ENCODE measurements at regions not wholly inside any gene's neighbourhood (a gene's known extent, or its start where the extent isn't known, plus 50 kb on each side); places are given as distances from the start of the nearest gene placed in this dataset.

DNA sequence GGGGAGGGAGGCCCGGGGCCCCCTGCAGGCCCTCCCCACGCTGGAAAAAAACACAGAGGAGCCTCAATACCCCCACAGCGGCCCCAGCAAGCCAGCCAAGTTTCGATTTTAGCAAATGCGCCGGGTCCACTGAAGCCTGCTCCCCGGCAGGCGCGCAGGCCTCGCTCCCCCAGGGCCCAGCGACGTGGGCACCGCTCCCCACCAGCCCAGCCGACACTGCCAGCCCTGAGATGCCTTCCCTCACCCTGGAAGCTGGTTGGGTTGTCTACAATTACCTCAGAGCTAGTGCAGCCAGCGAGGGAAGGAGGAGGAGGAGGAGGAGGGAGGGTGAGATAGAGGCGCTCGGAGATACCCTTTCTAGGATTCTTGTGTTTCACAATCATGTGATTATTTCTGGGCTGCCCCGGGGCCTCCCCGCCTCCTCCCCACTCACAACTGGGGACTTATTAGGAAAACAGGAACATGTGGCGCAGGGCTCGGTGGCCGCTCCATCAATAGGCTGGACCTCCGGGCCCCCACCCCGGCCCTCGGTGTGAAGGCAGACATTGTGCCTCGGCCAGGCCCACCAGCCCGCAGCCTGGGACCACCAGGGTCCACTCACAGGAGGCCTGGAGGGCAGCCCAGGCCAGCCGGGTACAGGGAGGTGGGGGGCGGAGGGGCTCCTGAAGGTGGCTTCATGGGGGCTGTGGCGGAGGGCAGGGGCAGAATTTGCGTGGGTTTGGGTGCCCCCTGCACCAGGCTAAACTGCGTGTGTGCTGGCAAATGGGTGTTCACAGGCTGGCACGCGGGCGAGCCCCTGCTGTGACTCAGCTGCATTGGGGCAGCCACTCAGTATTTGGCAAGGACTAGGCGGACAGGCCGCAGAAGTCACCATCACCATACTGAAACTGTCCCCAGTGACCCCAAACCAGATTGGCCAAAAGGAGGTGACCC, 109.9 kb downstream of the NCOR2 start:
- DNase-seq, result no peak

DNA sequence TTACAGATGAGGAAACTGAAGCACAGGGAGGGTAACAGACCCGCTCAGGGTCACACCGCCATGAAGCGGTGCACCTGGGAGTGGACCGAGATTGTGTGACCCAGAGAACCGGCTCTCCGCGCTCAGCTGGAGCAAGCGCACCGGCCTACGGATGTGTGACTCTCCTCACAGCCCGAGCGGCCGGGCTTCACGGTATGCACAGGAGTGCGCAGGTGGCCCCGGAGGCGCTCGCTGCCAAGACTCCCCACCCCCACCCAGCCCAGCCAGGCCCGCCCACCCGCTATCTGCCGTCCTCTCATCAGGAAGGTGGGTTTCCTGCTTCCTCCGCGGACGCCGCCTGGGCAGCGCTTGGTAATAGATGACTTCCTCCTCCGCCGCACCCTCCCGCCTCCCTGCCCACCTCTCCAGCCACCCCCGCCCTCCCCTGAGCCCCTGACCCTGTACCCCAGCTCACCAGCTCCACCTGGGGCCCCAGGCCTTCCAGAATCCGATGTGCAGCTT, 110.7 kb downstream of the NCOR2 start:
- DNase-seq, result no peak

DNA sequence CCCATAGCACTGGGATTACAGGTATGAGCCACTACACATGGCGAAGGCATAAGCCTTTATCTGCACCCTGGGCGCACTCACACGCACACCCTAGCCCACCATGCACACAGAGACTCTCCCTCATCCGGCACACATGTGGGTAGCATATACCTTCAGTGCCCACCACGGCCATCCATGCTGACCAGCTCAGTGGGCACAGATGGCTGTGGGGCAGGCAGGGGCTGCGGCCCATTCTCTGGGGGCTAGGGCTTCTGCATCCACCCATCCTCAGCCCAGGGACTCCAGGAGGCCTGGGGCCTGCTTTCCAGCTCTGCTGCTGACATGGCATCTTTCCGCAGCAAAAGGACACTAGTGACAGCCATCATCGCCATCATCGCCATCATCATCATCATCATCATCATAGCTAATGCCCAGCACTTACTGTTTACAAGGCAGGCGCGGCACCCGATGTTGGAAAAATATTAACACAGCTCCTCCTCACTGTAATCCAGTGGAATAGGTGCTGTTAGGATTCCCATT, 111.2 kb downstream of the NCOR2 start:
- DNase-seq, result no peak

- no peak for DNase-seq
These were observed 112.1 kb downstream of the NCOR2 start for GRCh38 chr12:124455336-124455735.

- DNase-seq, result no peak
These were observed 112.7 kb downstream of the NCOR2 start for GRCh38 chr12:124454735-124455134.

- no peak for DNase-seq
These were observed 113.1 kb downstream of the NCOR2 start for GRCh38 chr12:124454352-124454725.

GRCh38 chr12:124453419-124454351, 113.7 kb downstream of the NCOR2 start:
- no peak for DNase-seq

DNA sequence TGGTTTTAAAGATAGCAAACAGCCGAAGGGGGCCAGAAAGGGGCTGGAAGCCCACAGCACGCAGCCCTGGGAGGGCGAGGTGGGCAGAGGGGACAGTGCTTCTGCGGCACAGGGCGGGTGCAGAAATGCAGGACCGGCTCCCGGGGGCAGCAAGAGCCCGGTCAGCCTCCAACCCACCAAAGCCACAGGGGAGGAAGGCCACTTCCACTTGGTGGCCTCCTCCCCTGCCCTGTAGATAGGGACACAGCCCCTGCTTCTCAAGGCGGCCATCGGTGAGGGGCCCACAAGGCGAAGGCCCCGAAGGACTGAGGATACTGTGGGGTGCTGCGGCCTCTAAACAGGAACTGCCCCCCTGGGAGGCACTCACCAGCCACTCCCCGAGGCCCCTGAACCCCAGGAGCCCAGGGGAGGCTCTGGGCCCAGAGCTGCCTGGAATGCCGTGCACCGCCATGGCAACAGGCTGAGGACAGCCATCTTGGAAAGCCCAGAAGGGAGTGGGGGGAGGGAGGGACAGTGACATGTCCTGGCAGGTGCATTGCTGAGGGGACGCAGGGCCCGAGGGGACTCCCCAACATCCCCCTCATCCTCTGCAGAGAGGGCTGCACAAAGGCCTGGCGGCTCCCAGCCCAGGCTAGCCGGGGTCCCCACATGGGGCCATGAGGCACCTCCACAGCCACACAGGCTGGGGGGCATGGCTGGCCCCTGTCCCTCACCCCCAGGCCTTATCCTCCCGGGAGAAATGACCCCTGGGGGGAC, 114.7 kb downstream of the NCOR2 start:
- DNase-seq, result no peak

DNA sequence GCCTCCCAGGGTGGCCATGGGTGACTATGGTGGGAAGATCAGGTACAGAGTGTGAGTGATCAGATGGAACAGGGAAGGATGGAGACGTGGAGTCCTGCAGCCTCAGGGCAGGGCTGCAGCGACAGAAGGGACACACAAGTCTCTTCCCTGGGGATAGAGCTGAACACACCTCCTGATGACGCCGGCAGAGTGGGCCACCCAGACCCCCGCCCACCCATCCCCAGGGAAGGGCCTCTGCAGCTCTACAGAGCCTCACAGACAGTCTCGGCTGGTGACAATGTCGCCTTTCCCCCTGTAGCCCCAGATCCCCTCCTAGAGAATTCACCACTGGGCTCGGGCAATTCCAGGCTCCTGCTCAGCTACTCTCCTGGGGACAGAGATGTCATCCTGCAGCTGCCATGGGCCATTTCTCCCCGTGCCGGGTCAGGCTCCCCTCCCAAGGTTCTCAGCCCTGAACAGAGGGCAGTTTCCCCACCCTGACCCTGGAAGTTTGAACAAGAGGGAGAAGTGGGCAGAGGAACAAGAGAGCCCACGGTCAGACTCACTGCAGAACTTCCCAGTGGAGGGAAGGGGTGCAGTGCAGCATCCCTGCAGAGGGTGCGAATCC, 115.7 kb downstream of the NCOR2 start:
- no peak for DNase-seq

DNA sequence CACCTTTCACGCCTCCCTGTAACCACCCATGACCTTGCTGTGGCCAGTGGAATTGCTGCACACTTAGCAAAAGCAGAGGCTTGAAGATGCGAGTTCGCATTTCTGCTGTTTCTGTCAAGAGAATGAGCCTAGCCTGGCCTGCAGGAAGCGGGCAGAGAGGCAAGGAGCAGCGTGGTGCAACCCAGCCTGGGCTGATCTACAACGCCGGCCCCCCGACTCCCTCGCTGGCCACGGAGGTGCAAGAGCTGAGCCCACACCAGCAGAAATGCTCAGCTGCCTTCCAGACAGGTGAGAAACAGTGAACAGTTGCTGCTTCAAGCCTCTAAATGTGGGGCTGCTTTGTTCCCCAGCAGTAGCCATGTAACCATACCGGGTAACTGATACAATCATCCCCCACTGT, 116.4 kb downstream of the NCOR2 start:
- DNase-seq, result no peak

GRCh38 chr12:124450376-124450750, 117.0 kb downstream of the NCOR2 start:
- DNase-seq, result no peak

GRCh38 chr12:124449623-124450375, 117.6 kb downstream of the NCOR2 start:
- DNase-seq, result no peak

GRCh38 chr12:124448955-124449622, 118.3 kb downstream of the NCOR2 start:
- no peak for DNase-seq

DNA sequence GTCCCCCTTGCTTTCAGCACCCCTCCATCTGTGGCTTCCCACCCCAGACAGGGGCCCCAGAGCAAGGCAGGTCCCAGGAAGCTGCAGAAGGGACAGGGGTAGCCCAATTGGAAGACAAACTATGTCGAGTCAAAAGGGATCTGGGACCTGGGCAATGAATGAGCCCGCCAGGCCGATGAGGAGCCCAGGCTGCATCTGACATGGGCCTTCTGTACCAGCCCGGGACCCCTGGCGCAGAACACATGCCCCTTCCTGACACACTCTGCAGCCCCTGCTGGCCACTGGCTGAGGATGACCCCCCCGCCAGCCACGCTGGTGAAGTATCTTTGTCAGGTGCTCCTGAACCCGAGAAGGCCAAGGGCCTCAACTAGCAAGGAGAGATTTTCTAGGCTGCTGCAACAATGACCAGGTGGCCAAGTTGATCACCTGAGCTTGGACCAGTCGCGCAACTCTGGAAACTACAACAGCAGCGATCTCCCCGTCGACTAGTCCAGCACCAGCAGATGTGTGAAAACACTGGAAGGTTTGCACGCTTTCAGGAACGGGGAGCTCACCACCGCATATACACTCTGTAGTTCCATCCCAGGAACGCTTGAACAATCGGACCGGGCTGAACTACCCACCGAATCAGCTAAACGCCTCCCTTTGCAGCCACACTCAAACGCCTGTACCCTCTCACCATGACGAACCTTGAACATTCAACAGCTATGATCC, 119.0 kb downstream of the NCOR2 start:
- no peak for DNase-seq

DNA sequence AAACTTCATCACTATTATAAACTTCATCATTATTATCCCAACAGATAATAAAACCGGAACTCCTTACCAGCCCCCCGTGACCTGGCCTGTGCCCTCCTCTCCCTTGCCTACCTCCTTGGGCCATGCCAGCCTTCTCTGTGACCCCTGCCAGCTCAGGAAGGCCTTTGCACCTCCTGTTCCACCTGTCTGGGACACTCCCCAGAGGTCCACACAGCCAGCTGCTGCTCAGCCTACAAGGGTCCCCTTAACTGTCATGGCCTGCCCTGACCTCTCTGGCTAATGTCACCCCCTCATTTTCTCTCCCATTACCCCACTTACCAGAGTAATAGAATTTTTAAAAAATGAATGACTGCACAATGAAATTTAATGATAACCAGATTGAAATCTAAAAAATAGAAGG, 121.0 kb downstream of the NCOR2 start:
- no peak for DNase-seq

DNA sequence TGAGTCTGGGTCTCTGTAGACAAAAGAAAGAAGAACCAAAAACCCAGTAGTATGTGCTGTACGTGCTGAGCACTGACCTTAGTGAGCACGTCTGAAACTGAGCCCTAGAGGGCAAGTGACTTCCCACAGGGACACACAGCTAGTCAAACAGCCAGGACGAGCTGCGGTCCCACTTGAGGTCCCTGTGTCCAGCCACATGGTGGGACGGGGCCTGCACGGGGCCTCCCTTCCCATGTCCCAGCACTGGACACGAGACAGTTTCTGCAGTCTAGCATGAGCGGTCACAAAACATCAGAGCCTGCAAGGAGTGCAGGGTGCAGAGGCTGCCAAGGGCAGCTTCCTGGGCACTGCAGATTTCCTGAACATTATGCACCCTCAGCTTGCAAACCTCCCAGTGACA, 121.6 kb downstream of the NCOR2 start:
- DNase-seq, result no peak

- DNase-seq, result no peak
These were observed 122.2 kb downstream of the NCOR2 start for GRCh38 chr12:124445121-124445718.

- DNase-seq, result no peak
These were observed 123.3 kb downstream of the NCOR2 start for GRCh38 chr12:124443931-124444712.

Measured in NCI-H146 (cell line).